HEK293T (cell line): ENCODE measurements at regions not wholly inside any gene's neighbourhood (a gene's known extent, or its start where the extent isn't known, plus 50 kb on each side); places are given as distances from the start of the nearest gene placed in this dataset.

ENCODE experiments used
- ARNT ChIP-seq: fragments of 450-650 bp; IDR thresholded peaks from 2 replicates; pipeline ENCODE4 v1.6.1; 2017; ENCODE audit warnings: mild to moderate bottlenecking
- BHLHE40 ChIP-seq: fragments of 450-650 bp; IDR thresholded peaks from 2 replicates; pipeline ENCODE4 v1.6.1; 2016; ENCODE audit warnings: mild to moderate bottlenecking, moderate library complexity, borderline replicate concordance
- CTBP1 ChIP-seq: fragments of 450-650 bp; IDR thresholded peaks from 2 replicates; pipeline ENCODE4 v1.6.1; 2016; ENCODE audit warnings: borderline replicate concordance
- FOXA1 ChIP-seq: fragments of 450-650 bp; IDR thresholded peaks from 2 replicates; pipeline ENCODE4 v1.6.1; 2016; ENCODE audit warnings: mild to moderate bottlenecking
- FOXK2 ChIP-seq: fragments of 450-650 bp; IDR thresholded peaks from 2 replicates; pipeline ENCODE4 v1.6.1; 2016; ENCODE audit warnings: mild to moderate bottlenecking
- FOXM1 ChIP-seq: fragments of 450-650 bp; IDR thresholded peaks from 2 replicates; pipeline ENCODE4 v1.6.1; 2017; ENCODE audit warnings: mild to moderate bottlenecking, borderline replicate concordance
- HDGF ChIP-seq: fragments of 450-650 bp; IDR thresholded peaks from 2 replicates; pipeline ENCODE4 v1.6.1; 2017; ENCODE audit warnings: antibody characterized with exemption, borderline replicate concordance
- L3MBTL2 ChIP-seq: fragments of 450-650 bp; conservative IDR thresholded peaks from 2 replicates; pipeline ENCODE4 v1.6.1; 2016; ENCODE audit warnings: mild to moderate bottlenecking
- NFRKB ChIP-seq: fragments of 450-650 bp; IDR thresholded peaks from 2 replicates; pipeline ENCODE4 v1.6.1; 2016; ENCODE audit warnings: mild to moderate bottlenecking, moderate library complexity
- PKNOX1 ChIP-seq: fragments of 450-650 bp; IDR thresholded peaks from 2 replicates; pipeline ENCODE4 v1.6.1; 2016
- SP1 ChIP-seq: fragments of 450-650 bp; IDR thresholded peaks from 2 replicates; pipeline ENCODE4 v1.6.1; 2017
- SUZ12 ChIP-seq: fragments of 450-650 bp; IDR thresholded peaks from 2 replicates; pipeline ENCODE4 v1.6.1; 2016; ENCODE audit warnings: mild to moderate bottlenecking
- TARDBP ChIP-seq: fragments of 450-650 bp; IDR thresholded peaks from 2 replicates; pipeline ENCODE4 v1.6.1; 2016
- ZNF384 ChIP-seq: fragments of 450-650 bp; IDR thresholded peaks from 2 replicates; pipeline ENCODE4 v1.6.1; 2016

DNA sequence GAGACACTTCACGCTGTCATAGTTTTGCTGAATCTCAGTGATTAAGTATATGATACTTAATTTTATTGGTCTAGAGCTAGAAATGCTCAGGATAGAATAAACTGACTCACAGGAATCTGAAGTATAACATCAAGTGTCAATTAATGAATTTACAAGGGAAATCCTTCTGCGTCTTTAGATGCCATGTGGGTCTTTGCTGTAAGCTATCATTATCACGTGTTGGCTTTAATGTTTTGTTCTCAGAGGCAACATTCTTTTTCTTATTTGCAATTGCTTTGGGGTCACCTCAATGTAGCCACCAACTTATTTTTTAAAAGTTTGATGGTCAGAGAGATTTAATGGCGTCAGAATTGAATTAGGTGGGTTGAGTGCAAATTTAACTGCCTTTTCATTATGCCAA, 680.1 kb upstream of the PTBP2 start:
- TF ChIP-seq CTBP1 (no peak), HDGF (no peak), SP1 (no peak), FOXM1 (no peak), FOXK2 (no peak), SUZ12 (no peak), ARNT (no peak), NFRKB (no peak), ZNF384 (no peak), PKNOX1 (no peak), TARDBP (no peak), BHLHE40 (no peak), L3MBTL2 (no peak), FOXA1 (no peak)
